Activated B cell treated with CpG ODN at 0.5 μM for 24 hours (primary cell): ENCODE measurements at regions not wholly inside any gene's neighbourhood (a gene's known extent, or its start where the extent isn't known, plus 50 kb on each side); places are given as distances from the start of the nearest gene placed in this dataset.
"Not testable (repeated sequence)": the region's sequence is repeated elsewhere in the genome, so short reads cannot be mapped to it uniquely, and the experiment has no call there.

Experiments used
- ATAC-seq: fragments of 200-7000 bp; cut with Tn5 transposase; one replicate; pipeline ENCODE4 v1.10.0; 2021; ENCODE audit warnings: low read depth, mild to moderate bottlenecking, moderate library complexity
- CTCF ChIA-PET: fragments of 350-600 bp; sonication (Branson Sonifier 250); formaldehyde crosslinking; loops from one replicate; lab custom pipeline; 2021; ENCODE audit warnings: antibody characterized with exemption; lab: Charles Lee
- POLR2A ChIA-PET: fragments of 350-600 bp; sonication (Branson Sonifier 250); formaldehyde crosslinking; loops from one replicate; lab custom pipeline; 2021; ENCODE audit warnings: antibody characterized with exemption; lab: Charles Lee
- DNase-seq: peaks from one replicate; pipeline ENCODE4 v3.0.0; 2022
- H3K27ac Mint-ChIP-seq: one replicate; pipeline ENCODE4 v1.8.0; 2020; ENCODE audit warnings: mixed read lengths
- H3K27me3 Mint-ChIP-seq: one replicate; pipeline ENCODE4 v1.8.0; 2021; ENCODE audit warnings: mixed read lengths
- H3K36me3 Mint-ChIP-seq: one replicate; pipeline ENCODE4 v1.8.0; 2021; ENCODE audit warnings: low read depth, mixed read lengths
- H3K4me1 Mint-ChIP-seq: one replicate; pipeline ENCODE4 v1.8.0; 2021; ENCODE audit warnings: mixed read lengths
- H3K4me3 Mint-ChIP-seq: one replicate; pipeline ENCODE4 v1.8.0; 2020; ENCODE audit warnings: mild to moderate bottlenecking, mixed read lengths
- H3K9me3 Mint-ChIP-seq: one replicate; pipeline ENCODE4 v1.8.0; 2020; ENCODE audit warnings: mixed read lengths
- CTCF ChIP-seq: fragments of 200-600 bp; IDR thresholded peaks from one replicate; pipeline ENCODE4 v1.8.0; 2022; ENCODE audit warnings: antibody characterized with exemption, mild to moderate bottlenecking
- intact Hi-C: fragments of 100-400 bp; cut with micrococcal nuclease; formaldehyde crosslinking; loops from one replicate; pipeline ENCODE4 v1.15.1; 2024

- CTCF ChIA-PET, result no interaction called here
- no peak for DNase-seq
- H3K27me3 Mint-ChIP-seq, result no peaks in the 10 kb centered on the region
- no peak overlapping the region for H3K4me3 Mint-ChIP-seq
- no peaks in the 10 kb centered on the region for H3K4me1 Mint-ChIP-seq
- ATAC-seq, result no peak
- POLR2A ChIA-PET, result no interaction called here
- no peak for TF ChIP-seq CTCF
- no peak overlapping the region for H3K27ac Mint-ChIP-seq
- H3K36me3 Mint-ChIP-seq, result no peaks in the 10 kb centered on the region
- intact Hi-C loops, result no loop called here
- H3K9me3 Mint-ChIP-seq, result peaks cover 2% of the 10 kb centered on the region
These were observed 281.3 kb upstream of the NPAP1 start for GRCh38 chr15:24394303-24394702.

GRCh38 chr15:24412649-24413048 is 262.9 kb upstream of the NPAP1 start:
- H3K36me3 Mint-ChIP-seq, intact Hi-C loops, H3K4me1 Mint-ChIP-seq, H3K27me3 Mint-ChIP-seq, ATAC-seq, DNase-seq, H3K4me3 Mint-ChIP-seq, CTCF ChIA-PET, POLR2A ChIA-PET, H3K27ac Mint-ChIP-seq: not testable (repeated sequence)
- peaks cover 11% of the 10 kb centered on the region for H3K9me3 Mint-ChIP-seq

GRCh38 chr15:24426286-24427054 is 249.1 kb upstream of the NPAP1 start:
- not testable (repeated sequence) for H3K4me1 Mint-ChIP-seq

GRCh38 chr15:24427055-24427400 is 248.5 kb upstream of the NPAP1 start:
- H3K27ac Mint-ChIP-seq, CTCF ChIA-PET, ATAC-seq, H3K4me1 Mint-ChIP-seq, intact Hi-C loops, DNase-seq, H3K4me3 Mint-ChIP-seq, H3K36me3 Mint-ChIP-seq, H3K9me3 Mint-ChIP-seq, H3K27me3 Mint-ChIP-seq, POLR2A ChIA-PET: not testable (repeated sequence)

More at GRCh38 chr15:24426286-24427054, 249.1 kb upstream of the NPAP1 start:
- H3K4me3 Mint-ChIP-seq, CTCF ChIA-PET, intact Hi-C loops, DNase-seq, H3K36me3 Mint-ChIP-seq, H3K27ac Mint-ChIP-seq, H3K9me3 Mint-ChIP-seq, POLR2A ChIA-PET, H3K27me3 Mint-ChIP-seq, ATAC-seq: not testable (repeated sequence)

- H3K4me3 Mint-ChIP-seq, H3K4me1 Mint-ChIP-seq, CTCF ChIA-PET: not testable (repeated sequence)
These were observed 240.3 kb upstream of the NPAP1 start for GRCh38 chr15:24435075-24435820.

GRCh38 chr15:24437270-24437669 is 238.3 kb upstream of the NPAP1 start:
- CTCF ChIA-PET, intact Hi-C loops, H3K27me3 Mint-ChIP-seq, H3K27ac Mint-ChIP-seq, ATAC-seq, POLR2A ChIA-PET, DNase-seq, H3K4me1 Mint-ChIP-seq, H3K4me3 Mint-ChIP-seq, H3K9me3 Mint-ChIP-seq, H3K36me3 Mint-ChIP-seq: not testable (repeated sequence)

More at GRCh38 chr15:24435075-24435820, 240.3 kb upstream of the NPAP1 start:
- H3K27me3 Mint-ChIP-seq, H3K36me3 Mint-ChIP-seq, ATAC-seq, POLR2A ChIA-PET, intact Hi-C loops, DNase-seq, H3K27ac Mint-ChIP-seq, H3K9me3 Mint-ChIP-seq: not testable (repeated sequence)

GRCh38 chr15:24437735-24438134 is 237.8 kb upstream of the NPAP1 start:
- not testable (repeated sequence) for DNase-seq, H3K4me1 Mint-ChIP-seq

GRCh38 chr15:24477107-24478025 is 198.2 kb upstream of the NPAP1 start:
- H3K27ac Mint-ChIP-seq, ATAC-seq, intact Hi-C loops, H3K36me3 Mint-ChIP-seq, CTCF ChIA-PET, POLR2A ChIA-PET, H3K4me3 Mint-ChIP-seq, H3K27me3 Mint-ChIP-seq, H3K4me1 Mint-ChIP-seq, H3K9me3 Mint-ChIP-seq, DNase-seq: not testable (repeated sequence)

More at GRCh38 chr15:24437735-24438134, 237.8 kb upstream of the NPAP1 start:
- H3K4me3 Mint-ChIP-seq, CTCF ChIA-PET, POLR2A ChIA-PET, H3K9me3 Mint-ChIP-seq, H3K27ac Mint-ChIP-seq, intact Hi-C loops, H3K27me3 Mint-ChIP-seq, ATAC-seq, H3K36me3 Mint-ChIP-seq: not testable (repeated sequence)

GRCh38 chr15:24485885-24486567 is 189.5 kb upstream of the NPAP1 start:
- POLR2A ChIA-PET, CTCF ChIA-PET, H3K4me1 Mint-ChIP-seq, intact Hi-C loops, H3K27ac Mint-ChIP-seq, H3K4me3 Mint-ChIP-seq, H3K36me3 Mint-ChIP-seq, ATAC-seq, H3K27me3 Mint-ChIP-seq, DNase-seq: not testable (repeated sequence)
- peaks cover 14% of the 10 kb centered on the region for H3K9me3 Mint-ChIP-seq

- CTCF ChIA-PET, DNase-seq, H3K27ac Mint-ChIP-seq, ATAC-seq, POLR2A ChIA-PET, H3K4me1 Mint-ChIP-seq, H3K36me3 Mint-ChIP-seq, H3K4me3 Mint-ChIP-seq, H3K27me3 Mint-ChIP-seq, intact Hi-C loops: not testable (repeated sequence)
- peaks cover 16% of the 10 kb centered on the region for H3K9me3 Mint-ChIP-seq
These were observed 187.2 kb upstream of the NPAP1 start for GRCh38 chr15:24488164-24488907.
